Astrocyte (in vitro differentiated cells and primary cell): ENCODE measurements at regions not wholly inside any gene's neighbourhood (a gene's known extent, or its start where the extent isn't known, plus 50 kb on each side); places are given as distances from the start of the nearest gene placed in this dataset.

ENCODE experiments used
- CTCF ChIP-seq: IDR thresholded peaks from 2 replicates; pipeline ENCODE4 v1.5.1; 2011; ENCODE audit warnings: low read depth, mild to moderate bottlenecking, inconsistent platforms, low read length, moderate library complexity; ENCODE audit not compliant: insufficient read depth
- EZH2 ChIP-seq: IDR thresholded peaks from 2 replicates; pipeline ENCODE4 v1.6.1; 2012; ENCODE audit warnings: mild to moderate bottlenecking, low read length, inconsistent platforms; ENCODE audit not compliant: insufficient read depth

GRCh38 chr3:173214576-173214975 lies 73.5 kb upstream of the SPATA16 start:
- TF ChIP-seq CTCF = no peak
- no peak for TF ChIP-seq EZH2
